Natural killer cell (primary cell): ENCODE measurements at regions not wholly inside any gene's neighbourhood (a gene's known extent, or its start where the extent isn't known, plus 50 kb on each side); places are given as distances from the start of the nearest gene placed in this dataset.
"Not testable (repeated sequence)": the region's sequence is repeated elsewhere in the genome, so short reads cannot be mapped to it uniquely, and the experiment has no call there.

Experiments
- ATAC-seq, 3 donors: fragments of 150-1000 bp in 2 of 3; fragments of 200-7000 bp in 1 of 3; cut with Tn5 transposase; 1 replicate in 1 of 3; 2 replicates in 2 of 3; pipeline ENCODE4 v1.10.0; 2021; ENCODE audit warnings: mild to moderate bottlenecking in 2 of 3, moderate library complexity in 2 of 3
- DNase-seq, 2 donors: peaks; one replicate each; pipeline versions ENCODE4 v3.0.0 to v3.0.0-alpha.2; 2013 to 2021; ENCODE audit warnings: mixed read lengths in 1 of 2
- H3K27ac ChIP-seq: one replicate; pipeline ENCODE4 v1.5.1; 2013; ENCODE audit warnings: mild to moderate bottlenecking, low read length
- H3K27me3 ChIP-seq: one replicate; pipeline ENCODE4 v1.6.1; 2013; ENCODE audit warnings: low read length; ENCODE audit not compliant: control insufficient read depth, insufficient read depth
- H3K36me3 ChIP-seq: one replicate; pipeline ENCODE4 v1.6.1; 2013; ENCODE audit warnings: low read length; ENCODE audit not compliant: control insufficient read depth, insufficient read depth
- H3K4me1 ChIP-seq: one replicate; pipeline ENCODE4 v1.6.1; 2013; ENCODE audit warnings: low read length; ENCODE audit not compliant: control insufficient read depth, insufficient read depth
- H3K4me3 ChIP-seq: one replicate; pipeline ENCODE4 v1.5.1; 2013; ENCODE audit warnings: low read length
- H3K9me3 ChIP-seq: one replicate; pipeline ENCODE4 v1.6.1; 2013; ENCODE audit warnings: low read length; ENCODE audit not compliant: control insufficient read depth, insufficient read depth
- H3K27ac Mint-ChIP-seq, 2 donors: one replicate each; pipeline ENCODE4 v1.8.0; 2022; ENCODE audit warnings: mild to moderate bottlenecking in 2 of 2, mixed read lengths in 2 of 2, moderate library complexity in 1 of 2
- H3K27me3 Mint-ChIP-seq, 2 donors: one replicate each; pipeline ENCODE4 v1.8.0; 2022; ENCODE audit warnings: low read depth in 2 of 2, mixed read lengths in 2 of 2
- H3K36me3 Mint-ChIP-seq: one replicate; pipeline ENCODE4 v1.8.0; 2022; ENCODE audit warnings: mixed read lengths
- H3K4me1 Mint-ChIP-seq, 2 donors: one replicate each; pipeline ENCODE4 v1.8.0; 2022; ENCODE audit warnings: mixed read lengths in 2 of 2
- H3K4me3 Mint-ChIP-seq: one replicate; pipeline ENCODE4 v1.8.0; 2022; ENCODE audit warnings: mild to moderate bottlenecking, moderate library complexity, mixed read lengths
- H3K9me3 Mint-ChIP-seq, 2 donors: one replicate each; pipeline ENCODE4 v1.8.0; 2022; ENCODE audit warnings: mixed read lengths in 2 of 2
- CTCF ChIP-seq: fragments of 200-600 bp; IDR thresholded peaks from one replicate; pipeline ENCODE4 v1.8.0; 2022; ENCODE audit warnings: antibody characterized with exemption
- WGBS: methylation state at CpG from one replicate; pipeline ENCODE4 v1.1.7; 2013; ENCODE audit warnings: missing lambda C conversion rate; ENCODE audit not compliant: insufficient coverage; 5-methylcytosine and 5-hydroxymethylcytosine counted together
- intact Hi-C: fragments of 100-400 bp; cut with micrococcal nuclease; formaldehyde crosslinking; loops from one replicate; pipeline ENCODE4 v1.14.2; 2022

- Mint-ChIP-seq H3K9me3 (no peaks in the 10 kb centered on the region), H3K4me3 (no peak overlapping the region), H3K36me3 (no peaks in the 10 kb centered on the region), H3K4me1 (peaks cover 0 to 30% of the 10 kb centered on the region in 2 donors), H3K27me3 (peaks cover 28 to 29% of the 10 kb centered on the region in 2 donors), H3K27ac (no peak overlapping the region)
- H3K36me3 ChIP-seq, result no peaks in the 10 kb centered on the region
- H3K27me3 ChIP-seq, result no peaks in the 10 kb centered on the region
- peaks cover 10% of the 10 kb centered on the region for H3K4me1 ChIP-seq
- TF ChIP-seq CTCF, result no peak
- no peak for ATAC-seq
- no peak overlapping the region for H3K27ac ChIP-seq
- DNase-seq, result peak in 1 of 2 donors; percentile 46
- intact Hi-C loops, result no loop called here
- H3K9me3 ChIP-seq, result no peaks in the 10 kb centered on the region
- 84% methylated on average over 7 of the region's 7 CpGs for WGBS
- H3K4me3 ChIP-seq, result no peak overlapping the region
Observed at GRCh38 chr1:25117233-25117823, 115.0 kb downstream of the SYF2 start.

- intact Hi-C loops, result no loop called here
- DNase-seq, result no peak
Observed at GRCh38 chr1:25116832-25117231, 115.5 kb downstream of the SYF2 start.

GRCh38 chr1:25116117-25116516 lies 116.2 kb downstream of the SYF2 start:
- H3K4me1 Mint-ChIP-seq, result peaks cover 0 to 30% of the 10 kb centered on the region in 2 donors
- H3K9me3 ChIP-seq, intact Hi-C loops, ATAC-seq, H3K27ac Mint-ChIP-seq, H3K4me1 ChIP-seq, H3K9me3 Mint-ChIP-seq, DNase-seq, H3K36me3 Mint-ChIP-seq, H3K27ac ChIP-seq, H3K36me3 ChIP-seq, H3K27me3 ChIP-seq, H3K4me3 ChIP-seq, H3K4me3 Mint-ChIP-seq: not testable (repeated sequence)
- peaks cover 28 to 29% of the 10 kb centered on the region in 2 donors for H3K27me3 Mint-ChIP-seq
- WGBS, result 100% methylated on average over 1 of the region's 7 CpGs

More at GRCh38 chr1:25116832-25117231, 115.5 kb downstream of the SYF2 start:
- TF ChIP-seq CTCF, result no peak
- H3K27ac ChIP-seq, result no peak overlapping the region
- H3K4me3 ChIP-seq, result no peak overlapping the region
- no peaks in the 10 kb centered on the region for H3K36me3 ChIP-seq
- Mint-ChIP-seq H3K36me3 (no peaks in the 10 kb centered on the region), H3K27ac (no peak overlapping the region), H3K9me3 (no peaks in the 10 kb centered on the region), H3K27me3 (peaks cover 28 to 29% of the 10 kb centered on the region in 2 donors), H3K4me3 (no peak overlapping the region), H3K4me1 (peaks cover 0 to 30% of the 10 kb centered on the region in 2 donors)
- ATAC-seq, result no peak
- no peaks in the 10 kb centered on the region for H3K27me3 ChIP-seq
- WGBS, result 91% methylated on average over 4 of the region's 4 CpGs
- no peaks in the 10 kb centered on the region for H3K9me3 ChIP-seq
- peaks cover 10% of the 10 kb centered on the region for H3K4me1 ChIP-seq

- Histone ChIP-seq H3K4me3 (no peak overlapping the region), H3K36me3 (no peaks in the 10 kb centered on the region), H3K27me3 (no peaks in the 10 kb centered on the region), H3K27ac (no peak overlapping the region), H3K9me3 (peaks cover 14% of the 10 kb centered on the region), H3K4me1 (peaks cover 10% of the 10 kb centered on the region)
- Mint-ChIP-seq H3K4me3 (no peak overlapping the region), H3K27ac (no peak overlapping the region), H3K9me3 (peaks cover 0 to 4% of the 10 kb centered on the region in 2 donors), H3K36me3 (peaks cover 11% of the 10 kb centered on the region), H3K4me1 (peaks cover 11 to 32% of the 10 kb centered on the region in 2 donors), H3K27me3 (peaks cover 28 to 29% of the 10 kb centered on the region in 2 donors)
- no peak for DNase-seq
- WGBS, result 86% methylated on average over 4 of the region's 4 CpGs
- ATAC-seq, result no peak
- TF ChIP-seq CTCF, result no peak
- intact Hi-C loops, result no loop called here
Observed at GRCh38 chr1:25113731-25114130, 118.6 kb downstream of the SYF2 start.
